Muscle of leg (tissue), 3 donors: ENCODE measurements at regions not wholly inside any gene's neighbourhood (a gene's known extent, or its start where the extent isn't known, plus 50 kb on each side); places are given as distances from the start of the nearest gene placed in this dataset.
A peak's percentile ranks its signal among the peaks of the same experiment; 100 is the strongest.

Experiments
- DNase-seq: peaks from one replicate; pipeline ENCODE4 v3.0.0; 2013
- H3K27ac ChIP-seq: one replicate; pipeline ENCODE4 v1.5.1; 2013; ENCODE audit warnings: mild to moderate bottlenecking, low read length, control low read depth
- H3K27me3 ChIP-seq: one replicate; pipeline ENCODE4 v1.6.1; 2013; ENCODE audit warnings: low read length; ENCODE audit not compliant: control insufficient read depth, insufficient read depth
- H3K36me3 ChIP-seq: one replicate; pipeline ENCODE4 v1.6.1; 2013; ENCODE audit warnings: low read length; ENCODE audit not compliant: control insufficient read depth, insufficient read depth
- H3K4me1 ChIP-seq: one replicate; pipeline ENCODE4 v1.6.1; 2013; ENCODE audit warnings: low read length; ENCODE audit not compliant: control insufficient read depth, insufficient read depth
- H3K4me3 ChIP-seq: one replicate; pipeline ENCODE4 v1.5.1; 2013; ENCODE audit warnings: low read length, control low read depth
- H3K9me3 ChIP-seq: replicated peaks from 2 replicates; pipeline ENCODE4 v1.6.1; 2013; ENCODE audit warnings: low read depth, low read length; ENCODE audit not compliant: control insufficient read depth
- WGBS: methylation state at CpG from one replicate; pipeline ENCODE4 v1.1.5; 2013; ENCODE audit warnings: missing lambda C conversion rate; ENCODE audit not compliant: insufficient coverage; 5-methylcytosine and 5-hydroxymethylcytosine counted together

GRCh38 chr9:16069671-16070454, 517.0 kb downstream of the CCDC171 start:
- peak; percentile 78 for DNase-seq
- no peaks in the 10 kb centered on the region for H3K9me3 ChIP-seq
- H3K27me3 ChIP-seq: no peaks in the 10 kb centered on the region
- peaks cover 23% of the 10 kb centered on the region for H3K4me1 ChIP-seq
- H3K36me3 ChIP-seq: no peaks in the 10 kb centered on the region
- H3K4me3 ChIP-seq: no peak overlapping the region
- 18% methylated on average over 11 of the region's 14 CpGs for WGBS
- peak overlapping the region; percentile 62 for H3K27ac ChIP-seq

- H3K27me3 ChIP-seq: no peaks in the 10 kb centered on the region
- 53% methylated on average over 4 of the region's 8 CpGs for WGBS
- no peaks in the 10 kb centered on the region for H3K9me3 ChIP-seq
- no peak overlapping the region for H3K4me3 ChIP-seq
- no peaks in the 10 kb centered on the region for H3K36me3 ChIP-seq
- peak; percentile 57 for DNase-seq
- peaks cover 23% of the 10 kb centered on the region for H3K4me1 ChIP-seq
- H3K27ac ChIP-seq: peak overlapping the region; percentile 37
Observed at GRCh38 chr9:16070455-16071145, 517.8 kb downstream of the CCDC171 start.

GRCh38 chr9:16071400-16071799, 518.6 kb downstream of the CCDC171 start:
- no peaks in the 10 kb centered on the region for H3K36me3 ChIP-seq
- WGBS: 80% methylated on average over 1 of the region's 4 CpGs

GRCh38 chr9:16074963-16075362, 522.1 kb downstream of the CCDC171 start:
- DNase-seq: peak; percentile 80
- H3K27me3 ChIP-seq: no peaks in the 10 kb centered on the region
- H3K36me3 ChIP-seq: no peaks in the 10 kb centered on the region
- no CpG with 5 or more reads among the region's 2 CpGs for WGBS
- H3K27ac ChIP-seq: no peak overlapping the region
- no peaks in the 10 kb centered on the region for H3K9me3 ChIP-seq
- peaks cover 15% of the 10 kb centered on the region for H3K4me1 ChIP-seq
- H3K4me3 ChIP-seq: no peak overlapping the region

More at GRCh38 chr9:16071400-16071799, 518.6 kb downstream of the CCDC171 start:
- Histone ChIP-seq H3K27me3 (no peaks in the 10 kb centered on the region), H3K9me3 (no peaks in the 10 kb centered on the region), H3K4me1 (peaks cover 23% of the 10 kb centered on the region), H3K4me3 (no peak overlapping the region), H3K27ac (no peak overlapping the region)
- DNase-seq: peak; percentile 28

- no peak overlapping the region for H3K27ac ChIP-seq
- peaks cover 7% of the 10 kb centered on the region for H3K4me1 ChIP-seq
- no peaks in the 10 kb centered on the region for H3K36me3 ChIP-seq
- no peak overlapping the region for H3K4me3 ChIP-seq
- H3K9me3 ChIP-seq: no peaks in the 10 kb centered on the region
- no CpG with 5 or more reads among the region's 1 CpG for WGBS
- H3K27me3 ChIP-seq: no peaks in the 10 kb centered on the region
- DNase-seq: no peak
Observed at GRCh38 chr9:16075696-16076095, 522.9 kb downstream of the CCDC171 start.

GRCh38 chr9:16076511-16076910, 523.7 kb downstream of the CCDC171 start:
- Histone ChIP-seq H3K4me3 (no peak overlapping the region), H3K9me3 (no peaks in the 10 kb centered on the region), H3K27me3 (no peaks in the 10 kb centered on the region), H3K27ac (no peak overlapping the region), H3K36me3 (no peaks in the 10 kb centered on the region), H3K4me1 (no peaks in the 10 kb centered on the region)
- DNase-seq: no peak
- 87% methylated on average over 6 of the region's 7 CpGs for WGBS

GRCh38 chr9:16082796-16083195, 530.0 kb downstream of the CCDC171 start:
- Histone ChIP-seq H3K27ac (no peak overlapping the region), H3K27me3 (no peaks in the 10 kb centered on the region), H3K36me3 (no peaks in the 10 kb centered on the region), H3K9me3 (no peaks in the 10 kb centered on the region), H3K4me3 (no peak overlapping the region), H3K4me1 (no peaks in the 10 kb centered on the region)
- no CpG with 5 or more reads among the region's 1 CpG for WGBS
- DNase-seq: no peak

- no peaks in the 10 kb centered on the region for H3K4me1 ChIP-seq
- H3K27me3 ChIP-seq: no peaks in the 10 kb centered on the region
- peak; percentile 28 for DNase-seq
- H3K27ac ChIP-seq: no peak overlapping the region
- 88% methylated on average over 2 of the region's 5 CpGs for WGBS
- H3K36me3 ChIP-seq: no peaks in the 10 kb centered on the region
- no peak overlapping the region for H3K4me3 ChIP-seq
- no peaks in the 10 kb centered on the region for H3K9me3 ChIP-seq
Observed at GRCh38 chr9:16085167-16085726, 532.4 kb downstream of the CCDC171 start.

- no peaks in the 10 kb centered on the region for H3K36me3 ChIP-seq
- no peaks in the 10 kb centered on the region for H3K9me3 ChIP-seq
- no peak overlapping the region for H3K27ac ChIP-seq
- peaks cover 12% of the 10 kb centered on the region for H3K4me1 ChIP-seq
- peak; percentile 26 for DNase-seq
- H3K27me3 ChIP-seq: no peaks in the 10 kb centered on the region
- no peak overlapping the region for H3K4me3 ChIP-seq
- WGBS: 88% methylated on average over 2 of the region's 3 CpGs
Observed at GRCh38 chr9:16090907-16091629, 538.2 kb downstream of the CCDC171 start.
